ENCODE measurements at regions not wholly inside any gene's neighbourhood (a gene's known extent, or its start where the extent isn't known, plus 50 kb on each side); places are given as distances from the start of the nearest gene placed in this dataset.

GRCh38 chr17:14918540-14918939, 346.6 kb downstream of the PMP22 start:
- no peak overlapping the region for H3K9ac ChIP-seq (ENCODE audit: insufficient read depth, low read depth, low read length)
- CTCF ChIA-PET (ENCODE audit: low intra/inter-chr PET ratio, low total read pairs), result no interaction called here
- no peaks in the 10 kb centered on the region for H4K20me1 ChIP-seq (ENCODE audit: insufficient read depth, low read length)
- no peak overlapping the region for H2AFZ ChIP-seq (ENCODE audit: low read length)
- no peaks in the 10 kb centered on the region for H3K79me2 ChIP-seq (ENCODE audit: insufficient read depth, low read length)
- H3K4me3 ChIP-seq (replicated peaks in 1 of 3; ENCODE audit: insufficient read depth in 1 of 3, low read depth in 2 of 3, low read length in 3 of 3), result no peak overlapping the region
- H3K9me3 ChIP-seq (ENCODE audit: low read length), result peaks cover 13% of the 10 kb centered on the region
- in situ Hi-C loops (cut with HindIII; ENCODE audit: extremely low pct_ligation_motif_present, low pct_unique_long_range_greater_than_20kb) (no loop called here), intact Hi-C loops (cut with micrococcal nuclease; ENCODE audit: unreplicated experiment) (no loop called here)
- TF ChIP-seq REPIN1 (CRISPR knock-in tag; IDR thresholded peaks at IDR 0.05; ENCODE audit: borderline replicate concordance, low read depth), result no peak
- TF ChIP-seq ZNF720 (CRISPR knock-in tag; IDR thresholded peaks at IDR 0.05), result no peak
- peak; percentile 41; the same call in 1 of the 2 replicates for TF ChIP-seq ATF7 (IDR thresholded peaks at IDR 0.05)
- TF ChIP-seq ATF7 (CRISPR knock-in tag; IDR thresholded peaks at IDR 0.05), result no peak
- peaks cover 0 to 1% of the 10 kb centered on the region in 2 experiments; a peak in 1 of 5 replicates for H3K27me3 ChIP-seq (ENCODE audit: control insufficient read depth in 1 of 2, insufficient read depth in 2 of 2, low read length in 2 of 2)
- POLR2A ChIA-PET, result no interaction called here
- no peak overlapping the region for H3K27ac ChIP-seq (ENCODE audit: extremely low read length, insufficient read depth, low read length)
- no peak for FAIRE-seq
- no peak for ATAC-seq
- 7% methylated on average over 4 of the region's 4 CpGs for WGBS (ENCODE audit: low lambda C conversion rate)
- BruUV-seq (replicated peaks), result no TSS peak
- no peaks in the 10 kb centered on the region for H3K36me3 ChIP-seq (replicated peaks in 1 of 2; ENCODE audit: control insufficient read depth in 1 of 2, insufficient read depth in 2 of 2, low read length in 2 of 2)
- no peaks in the 10 kb centered on the region for H3K4me1 ChIP-seq (ENCODE audit: insufficient read depth, low read length)
- H3K4me2 ChIP-seq (ENCODE audit: low read depth, low read length), result no peak overlapping the region
- no peak for DNase-seq (ENCODE audit: low spot score)

DNA sequence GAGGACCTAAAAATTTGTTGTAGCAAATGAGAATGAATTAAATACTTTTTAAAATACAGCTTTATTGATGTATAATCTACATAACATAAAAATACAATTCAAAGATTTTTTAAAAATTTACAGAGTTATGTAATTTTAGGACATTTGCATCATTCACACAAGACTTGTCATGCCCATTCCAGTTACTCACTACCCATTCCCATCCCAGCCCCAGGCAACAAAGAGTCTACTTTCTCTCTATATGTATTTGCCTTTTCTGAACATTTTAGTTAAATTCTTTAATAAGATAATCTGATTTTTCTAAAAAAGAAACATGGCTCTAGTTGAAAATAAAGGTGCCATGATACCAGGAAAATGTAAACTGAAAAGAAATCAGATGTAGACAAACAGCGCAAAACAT, 354.2 kb downstream of the PMP22 start:
- in situ Hi-C loops (cut with HindIII; ENCODE audit: extremely low pct_ligation_motif_present, low pct_unique_long_range_greater_than_20kb) (no loop called here), intact Hi-C loops (cut with micrococcal nuclease; ENCODE audit: unreplicated experiment) (no loop called here)
- no peak overlapping the region for H3K4me3 ChIP-seq (replicated peaks in 1 of 3; ENCODE audit: insufficient read depth in 1 of 3, low read depth in 2 of 3, low read length in 3 of 3)
- H3K79me2 ChIP-seq (ENCODE audit: insufficient read depth, low read length), result no peaks in the 10 kb centered on the region
- H4K20me1 ChIP-seq (ENCODE audit: insufficient read depth, low read length), result no peaks in the 10 kb centered on the region
- 52% methylated on average over 1 of the region's 1 CpG for WGBS (ENCODE audit: low lambda C conversion rate)
- ATAC-seq, result no peak
- ChIA-PET CTCF (ENCODE audit: low intra/inter-chr PET ratio, low total read pairs) (no interaction called here), POLR2A (no interaction called here)
- no peak overlapping the region for H3K9ac ChIP-seq (ENCODE audit: insufficient read depth, low read depth, low read length)
- no peaks in the 10 kb centered on the region for H3K4me1 ChIP-seq (ENCODE audit: insufficient read depth, low read length)
- no peak for FAIRE-seq
- TF ChIP-seq MTERF4 (CRISPR knock-in tag; IDR thresholded peaks at IDR 0.05), result no peak
- no peak for TF ChIP-seq SMARCE1 (IDR thresholded peaks at IDR 0.05; ENCODE audit: borderline replicate concordance)
- TF ChIP-seq MED1 (CRISPR knock-in tag; IDR thresholded peaks at IDR 0.05), result no peak
- no peak for TF ChIP-seq KDM2A (CRISPR knock-in tag; IDR thresholded peaks at IDR 0.05; ENCODE audit: borderline replicate concordance, low read depth)
- no peak overlapping the region for H2AFZ ChIP-seq (ENCODE audit: low read length)
- no peak for DNase-seq (ENCODE audit: low spot score)
- H3K27me3 ChIP-seq (ENCODE audit: control insufficient read depth in 1 of 2, insufficient read depth in 2 of 2, low read length in 2 of 2), result no peaks in the 10 kb centered on the region
- no peaks in the 10 kb centered on the region for H3K9me3 ChIP-seq (ENCODE audit: low read length)
- H3K36me3 ChIP-seq (replicated peaks in 1 of 2; ENCODE audit: control insufficient read depth in 1 of 2, insufficient read depth in 2 of 2, low read length in 2 of 2), result no peaks in the 10 kb centered on the region
- no TSS peak for BruUV-seq (replicated peaks)
- no peak overlapping the region for H3K27ac ChIP-seq (ENCODE audit: extremely low read length, insufficient read depth, low read length)
- H3K4me2 ChIP-seq (ENCODE audit: low read depth, low read length), result no peak overlapping the region

Data from HepG2 (cell line).